Astrocyte (in vitro differentiated cells and primary cell): ENCODE measurements at regions not wholly inside any gene's neighbourhood (a gene's known extent, or its start where the extent isn't known, plus 50 kb on each side); places are given as distances from the start of the nearest gene placed in this dataset.

Experiments used
- EZH2 ChIP-seq: IDR thresholded peaks from 2 replicates; pipeline ENCODE4 v1.6.1; 2012; ENCODE audit warnings: mild to moderate bottlenecking, low read length, inconsistent platforms; ENCODE audit not compliant: insufficient read depth
- TF ChIP-seq, protein P1 (sequence below): IDR thresholded peaks from 2 replicates; pipeline ENCODE4 v1.5.1; 2011; ENCODE audit warnings: low read depth, mild to moderate bottlenecking, inconsistent platforms, low read length, moderate library complexity; ENCODE audit not compliant: insufficient read depth

GRCh38 chr6:45830441-45831139 lies 185.1 kb downstream of the CLIC5 start:
- TF ChIP-seq, protein P1, sequence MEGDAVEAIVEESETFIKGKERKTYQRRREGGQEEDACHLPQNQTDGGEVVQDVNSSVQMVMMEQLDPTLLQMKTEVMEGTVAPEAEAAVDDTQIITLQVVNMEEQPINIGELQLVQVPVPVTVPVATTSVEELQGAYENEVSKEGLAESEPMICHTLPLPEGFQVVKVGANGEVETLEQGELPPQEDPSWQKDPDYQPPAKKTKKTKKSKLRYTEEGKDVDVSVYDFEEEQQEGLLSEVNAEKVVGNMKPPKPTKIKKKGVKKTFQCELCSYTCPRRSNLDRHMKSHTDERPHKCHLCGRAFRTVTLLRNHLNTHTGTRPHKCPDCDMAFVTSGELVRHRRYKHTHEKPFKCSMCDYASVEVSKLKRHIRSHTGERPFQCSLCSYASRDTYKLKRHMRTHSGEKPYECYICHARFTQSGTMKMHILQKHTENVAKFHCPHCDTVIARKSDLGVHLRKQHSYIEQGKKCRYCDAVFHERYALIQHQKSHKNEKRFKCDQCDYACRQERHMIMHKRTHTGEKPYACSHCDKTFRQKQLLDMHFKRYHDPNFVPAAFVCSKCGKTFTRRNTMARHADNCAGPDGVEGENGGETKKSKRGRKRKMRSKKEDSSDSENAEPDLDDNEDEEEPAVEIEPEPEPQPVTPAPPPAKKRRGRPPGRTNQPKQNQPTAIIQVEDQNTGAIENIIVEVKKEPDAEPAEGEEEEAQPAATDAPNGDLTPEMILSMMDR: no peak
- TF ChIP-seq EZH2: no peak
